Stomach (tissue), 8 donors: ENCODE measurements at regions not wholly inside any gene's neighbourhood (a gene's known extent, or its start where the extent isn't known, plus 50 kb on each side); places are given as distances from the start of the nearest gene placed in this dataset.

Experiments used
- DNase-seq, 2 donors: peaks; one replicate each; pipeline versions ENCODE4 v3.0.0 to v3.0.0-alpha.2; 2013 to 2019
- H3K27ac ChIP-seq, 5 donors: fragments of 200-600 bp in 4 of 5; sonication (generic) in 4 of 5; one replicate each; pipeline ENCODE4 v1.5.1; 2013 to 2019; ENCODE audit warnings: mild to moderate bottlenecking in 1 of 5, moderate library complexity in 1 of 5
- H3K27me3 ChIP-seq, 3 donors: fragments of 200-600 bp; sonication (generic); one replicate each; pipeline ENCODE4 v1.5.1; 2017 to 2019; ENCODE audit warnings: mixed run types in 1 of 3
- H3K36me3 ChIP-seq, 4 donors: fragments of 200-600 bp; sonication (generic); 1 replicate in 3 of 4; 2 replicates in 1 of 4; pipeline ENCODE4 v1.5.1; 2016 to 2019
- H3K4me1 ChIP-seq, 4 donors: fragments of 200-600 bp; sonication (generic); one replicate each; pipeline ENCODE4 v1.5.1; 2016 to 2019
- H3K4me3 ChIP-seq, 4 donors: fragments of 200-600 bp; sonication (generic) in 3 of 4; one replicate each; pipeline ENCODE4 v1.5.1; 2016 to 2019; ENCODE audit warnings: mild to moderate bottlenecking in 1 of 4
- H3K9me3 ChIP-seq, 4 donors: fragments of 200-600 bp; sonication (generic); one replicate each; pipeline ENCODE4 v1.5.1; 2016 to 2019
- EP300 ChIP-seq: sonication (generic); formaldehyde crosslinking; IDR thresholded peaks from one replicate; pipeline ENCODE4 v1.6.1; 2017; ENCODE audit warnings: antibody characterized with exemption
- POLR2A ChIP-seq, 4 donors: fragments of 450-650 bp; IDR thresholded peaks; one replicate each; pipeline ENCODE4 v1.6.1; 2016; ENCODE audit warnings: antibody characterized with exemption in 4 of 4, control low read depth in 2 of 4, mild to moderate bottlenecking in 1 of 4, moderate library complexity in 1 of 4
- POLR2AphosphoS5 ChIP-seq, 3 donors: sonication (generic); formaldehyde crosslinking; IDR thresholded peaks; one replicate each; pipeline ENCODE4 v1.6.1; 2016; ENCODE audit warnings: antibody characterized with exemption in 3 of 3
- WGBS, 5 donors: extraction: QIAGEN DNeasy Blood & Tissue Kit in 3 of 5; methylation state at CpG; one replicate each; pipeline versions ENCODE4 v1.1.5 to v1.1.7; 2013 to 2018; 5-methylcytosine and 5-hydroxymethylcytosine counted together
- intact Hi-C: fragments of 100-400 bp; cut with DNase I; formaldehyde crosslinking; loops from one replicate; pipeline ENCODE4 v1.15.1; 2023; ENCODE audit warnings: low total_unique reads
- TF ChIP-seq, protein P1 (sequence below), 7 experiments: fragments of 450-650 bp in 4 of 7; fragments of 200-600 bp in 3 of 7; sonication (generic) in 3 of 7; IDR thresholded peaks; one replicate each; pipeline ENCODE4 v1.5.1; 2016 to 2019; ENCODE audit warnings: antibody characterized with exemption in 7 of 7, control low read depth in 2 of 7, mild to moderate bottlenecking in 1 of 7
- donor health status: healthy with polysubstance abuse.
- donor health status: Bipolar disorder and iron deficiency.
- donor health status: healthy.

- intact Hi-C loops: no loop called here
- no peaks in the 10 kb centered on the region for H3K4me1 ChIP-seq
Observed at GRCh38 chr20:43345676-43346075, 112.0 kb upstream of the SRSF6 start.

DNA sequence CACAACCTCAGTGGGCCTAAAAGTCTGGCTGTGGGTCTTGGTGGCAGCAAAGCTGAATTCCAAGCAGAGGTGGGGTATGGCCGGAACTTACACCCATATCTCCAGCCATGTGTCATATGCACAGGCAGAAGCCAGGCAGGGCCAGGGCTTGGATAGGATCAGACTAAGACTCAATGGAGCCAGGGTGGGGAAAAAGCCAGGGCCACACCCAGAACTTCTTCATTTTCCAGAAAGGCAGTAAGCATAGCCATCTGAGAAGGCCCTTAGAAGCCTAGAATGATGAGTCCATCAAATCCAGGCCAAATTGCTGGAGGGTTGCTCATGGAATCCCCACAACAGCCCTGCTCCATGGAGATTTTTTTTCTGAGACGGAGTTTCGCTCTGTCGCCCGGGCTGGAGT is 116.2 kb upstream of the SRSF6 start:
- Histone ChIP-seq H3K4me1 (no peaks in the 10 kb centered on the region), H3K27ac (no peak overlapping the region), H3K9me3 (peaks cover 0 to 36% (median 27%) of the 10 kb centered on the region in 4 donors), H3K4me3 (no peak overlapping the region), H3K27me3 (peaks cover 0 to 8% (median 0%) of the 10 kb centered on the region in 3 donors), H3K36me3 (no peaks in the 10 kb centered on the region)
- intact Hi-C loops: no loop called here
- no peak for DNase-seq
- no peak for TF ChIP-seq EP300
- no peak for TF ChIP-seq POLR2AphosphoS5 (IDR thresholded peaks at IDR 0.05)
- TF ChIP-seq, protein P1, sequence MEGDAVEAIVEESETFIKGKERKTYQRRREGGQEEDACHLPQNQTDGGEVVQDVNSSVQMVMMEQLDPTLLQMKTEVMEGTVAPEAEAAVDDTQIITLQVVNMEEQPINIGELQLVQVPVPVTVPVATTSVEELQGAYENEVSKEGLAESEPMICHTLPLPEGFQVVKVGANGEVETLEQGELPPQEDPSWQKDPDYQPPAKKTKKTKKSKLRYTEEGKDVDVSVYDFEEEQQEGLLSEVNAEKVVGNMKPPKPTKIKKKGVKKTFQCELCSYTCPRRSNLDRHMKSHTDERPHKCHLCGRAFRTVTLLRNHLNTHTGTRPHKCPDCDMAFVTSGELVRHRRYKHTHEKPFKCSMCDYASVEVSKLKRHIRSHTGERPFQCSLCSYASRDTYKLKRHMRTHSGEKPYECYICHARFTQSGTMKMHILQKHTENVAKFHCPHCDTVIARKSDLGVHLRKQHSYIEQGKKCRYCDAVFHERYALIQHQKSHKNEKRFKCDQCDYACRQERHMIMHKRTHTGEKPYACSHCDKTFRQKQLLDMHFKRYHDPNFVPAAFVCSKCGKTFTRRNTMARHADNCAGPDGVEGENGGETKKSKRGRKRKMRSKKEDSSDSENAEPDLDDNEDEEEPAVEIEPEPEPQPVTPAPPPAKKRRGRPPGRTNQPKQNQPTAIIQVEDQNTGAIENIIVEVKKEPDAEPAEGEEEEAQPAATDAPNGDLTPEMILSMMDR (IDR thresholded peaks at IDR 0.05): no peak
- no peak for TF ChIP-seq POLR2A (IDR thresholded peaks at IDR 0.05)
- WGBS, 5 donors: 73 to 87% (median 86%) methylated on average over 5 of the region's 5 CpGs

More at GRCh38 chr20:43345676-43346075, 112.0 kb upstream of the SRSF6 start:
- H3K27me3 ChIP-seq: peaks cover 0 to 13% (median 0%) of the 10 kb centered on the region in 3 donors
- TF ChIP-seq POLR2A (IDR thresholded peaks at IDR 0.05) (no peak), EP300 (no peak), POLR2AphosphoS5 (IDR thresholded peaks at IDR 0.05) (no peak)
- TF ChIP-seq, protein P1 (IDR thresholded peaks at IDR 0.05): no peak
- no peaks in the 10 kb centered on the region for H3K36me3 ChIP-seq
- H3K9me3 ChIP-seq: peaks cover 0 to 23% (median 17%) of the 10 kb centered on the region in 4 donors
- DNase-seq: no peak
- H3K27ac ChIP-seq: no peak overlapping the region
- no peak overlapping the region for H3K4me3 ChIP-seq
- 62 to 68% (median 66%) methylated on average over 8 of the region's 8 CpGs for WGBS, 5 donors

GRCh38 chr20:43337036-43337435 is 120.7 kb upstream of the SRSF6 start:
- intact Hi-C loops: no loop called here
- 84 to 92% (median 89%) methylated on average over 7 of the region's 7 CpGs for WGBS, 5 donors
- Histone ChIP-seq H3K4me1 (no peaks in the 10 kb centered on the region), H3K9me3 (peaks cover 4 to 58% (median 44%) of the 10 kb centered on the region in 4 donors), H3K36me3 (no peaks in the 10 kb centered on the region), H3K27ac (no peak overlapping the region), H3K4me3 (no peak overlapping the region), H3K27me3 (no peaks in the 10 kb centered on the region)
- no peak for DNase-seq
- TF ChIP-seq, protein P1 (IDR thresholded peaks at IDR 0.05): no peak
- no peak for TF ChIP-seq EP300
- TF ChIP-seq POLR2A (IDR thresholded peaks at IDR 0.05): no peak
- no peak for TF ChIP-seq POLR2AphosphoS5 (IDR thresholded peaks at IDR 0.05)

GRCh38 chr20:43334080-43334479 is 123.6 kb upstream of the SRSF6 start:
- WGBS, 5 donors: 64 to 88% (median 80%) methylated on average over 4 of the region's 4 CpGs
- no peaks in the 10 kb centered on the region for H3K27me3 ChIP-seq
- TF ChIP-seq EP300 (no peak), POLR2A (IDR thresholded peaks at IDR 0.05) (no peak), POLR2AphosphoS5 (IDR thresholded peaks at IDR 0.05) (no peak)
- TF ChIP-seq, protein P1 (IDR thresholded peaks at IDR 0.05): no peak
- intact Hi-C loops: no loop called here
- no peak overlapping the region for H3K27ac ChIP-seq
- no peaks in the 10 kb centered on the region for H3K36me3 ChIP-seq
- H3K9me3 ChIP-seq: peaks cover 4 to 54% (median 45%) of the 10 kb centered on the region in 4 donors
- no peak overlapping the region for H3K4me3 ChIP-seq
- DNase-seq: no peak
- no peaks in the 10 kb centered on the region for H3K4me1 ChIP-seq
